Neural cell (in vitro differentiated cells): ENCODE measurements at regions not wholly inside any gene's neighbourhood (a gene's known extent, or its start where the extent isn't known, plus 50 kb on each side); places are given as distances from the start of the nearest gene placed in this dataset.

Source experiments
- H2AFZ ChIP-seq: fragments of 200-600, 300-800 bp; sonication (generic), shearing (Covaris generic); 2 replicates; pipeline ENCODE4 v1.6.0; 2014; ENCODE audit warnings: low read depth, mild to moderate bottlenecking, antibody characterized with exemption, low read length, moderate library complexity
- H3F3A ChIP-seq: fragments of 200-600 bp; shearing (Covaris generic); 2 replicates; pipeline ENCODE4 v1.6.1; 2016; ENCODE audit warnings: mild to moderate bottlenecking, moderate library complexity, mixed read lengths, antibody characterized with exemption, low read length; ENCODE audit not compliant: insufficient read depth, poor library complexity, severe bottlenecking
- H3K27ac ChIP-seq: fragments of 200-600, 300-800 bp; sonication (generic), shearing (Covaris generic); 2 replicates; pipeline ENCODE4 v1.5.1; 2014; ENCODE audit warnings: mild to moderate bottlenecking, low read length, moderate library complexity
- H3K27me3 ChIP-seq: fragments of 300-800, 200-600 bp; sonication (generic), shearing (Covaris generic); 2 replicates; pipeline ENCODE4 v1.6.0; 2014; ENCODE audit warnings: mild to moderate bottlenecking, low read depth, low read length, moderate library complexity; ENCODE audit not compliant: insufficient read depth
- H3K36me3 ChIP-seq: fragments of 300-800, 200-600 bp; sonication (generic), shearing (Covaris generic); 2 replicates; pipeline ENCODE4 v1.5.1; 2014; ENCODE audit warnings: mild to moderate bottlenecking, antibody characterized with exemption, low read length, moderate library complexity; ENCODE audit not compliant: insufficient read depth
- H3K4me2 ChIP-seq: fragments of 300-800, 200-600 bp; sonication (generic), shearing (Covaris generic); 2 replicates; pipeline ENCODE4 v1.6.0; 2014; ENCODE audit warnings: mild to moderate bottlenecking, low read length
- H3K4me3 ChIP-seq: fragments of 300-800, 200-600 bp; sonication (generic), shearing (Covaris generic); 2 replicates; pipeline ENCODE4 v1.5.1; 2014; ENCODE audit warnings: mild to moderate bottlenecking, low read length, moderate library complexity
- H3K79me2 ChIP-seq: fragments of 200-600 bp; shearing (Covaris generic); replicated peaks from 2 replicates; pipeline ENCODE4 v1.6.0; 2014; ENCODE audit warnings: mild to moderate bottlenecking, low read length, moderate library complexity; ENCODE audit not compliant: insufficient read depth
- H3K9ac ChIP-seq: fragments of 300-800, 200-600 bp; sonication (generic), shearing (Covaris generic); 2 replicates; pipeline ENCODE4 v1.6.1; 2016; ENCODE audit warnings: mild to moderate bottlenecking, low read length, mixed read lengths
- H3K9me2 ChIP-seq: fragments of 200-600 bp; shearing (Covaris generic); 2 replicates; pipeline ENCODE4 v1.6.1; 2016; ENCODE audit warnings: mild to moderate bottlenecking, low read length, mixed read lengths; ENCODE audit not compliant: insufficient read depth
- H3K9me3 ChIP-seq: fragments of 200-600, 300-800 bp; sonication (generic), shearing (Covaris generic); 2 replicates; pipeline ENCODE4 v1.6.1; 2016; ENCODE audit warnings: mild to moderate bottlenecking, mixed run types, low read length, moderate library complexity, mixed read lengths
- H4K20me1 ChIP-seq: fragments of 200-600 bp; shearing (Covaris generic); 2 replicates; pipeline ENCODE4 v1.6.1; 2016; ENCODE audit warnings: mild to moderate bottlenecking, mixed run types; ENCODE audit not compliant: insufficient read depth
- EP300 ChIP-seq: fragments of 450-650 bp; conservative IDR thresholded peaks from 2 replicates; pipeline ENCODE4 v1.6.1; 2014; ENCODE audit warnings: antibody characterized with exemption, mild to moderate bottlenecking, moderate library complexity; ENCODE audit not compliant: poor library complexity, severe bottlenecking
- EZH2 ChIP-seq: fragments of 200-600, 300-800 bp; shearing (Covaris generic), sonication (generic); IDR thresholded peaks from 2 replicates; pipeline ENCODE4 v1.6.1; 2014; ENCODE audit warnings: antibody characterized with exemption, low read length, borderline replicate concordance, mild to moderate bottlenecking; ENCODE audit not compliant: insufficient read depth, poor library complexity, severe bottlenecking
- MXI1 ChIP-seq: fragments of 450-650 bp; conservative IDR thresholded peaks from 2 replicates; pipeline ENCODE4 v1.6.1; 2014; ENCODE audit warnings: antibody characterized with exemption, mild to moderate bottlenecking; ENCODE audit not compliant: poor library complexity, severe bottlenecking
- POLR2AphosphoS5 ChIP-seq: IDR thresholded peaks from 2 replicates; pipeline ENCODE4 v1.6.1; 2012
- RAD21 ChIP-seq: fragments of 450-650 bp; conservative IDR thresholded peaks from 2 replicates; pipeline ENCODE4 v1.6.1; 2014; ENCODE audit warnings: antibody characterized with exemption, mild to moderate bottlenecking, moderate library complexity
- REST ChIP-seq: IDR thresholded peaks from 2 replicates; pipeline ENCODE4 v1.6.1; 2012; ENCODE audit warnings: borderline replicate concordance
- SMC3 ChIP-seq: fragments of 450-650 bp; conservative IDR thresholded peaks from 2 replicates; pipeline ENCODE4 v1.6.1; 2014; ENCODE audit warnings: antibody characterized with exemption, mild to moderate bottlenecking, moderate library complexity; ENCODE audit not compliant: poor library complexity
- TAF1 ChIP-seq: IDR thresholded peaks from 2 replicates; pipeline ENCODE4 v1.6.1; 2012; ENCODE audit warnings: low read depth
- TF ChIP-seq, protein P1 (sequence below): fragments of 450-650 bp; IDR thresholded peaks from 2 replicates; pipeline ENCODE4 v1.5.1; 2014; ENCODE audit warnings: antibody characterized with exemption, mild to moderate bottlenecking, moderate library complexity; ENCODE audit not compliant: poor library complexity, severe bottlenecking

DNA sequence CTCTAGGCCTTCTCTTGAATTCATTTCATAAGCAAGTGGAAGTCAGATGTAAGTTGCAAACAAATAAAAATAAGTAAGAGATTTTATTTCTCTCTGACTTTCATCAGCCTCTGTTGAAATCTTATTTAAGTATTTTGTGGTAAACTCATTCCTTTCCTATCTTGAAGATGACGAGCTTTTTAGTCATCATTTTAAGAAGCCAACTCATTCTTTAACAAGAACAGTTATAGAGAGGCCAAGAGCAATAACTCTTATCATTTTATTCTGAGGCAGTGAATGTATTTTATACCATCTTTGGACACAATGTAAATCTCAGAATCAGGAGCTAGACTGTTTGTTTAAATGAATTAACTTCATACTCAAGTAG, 147.5 kb upstream of the MBNL1 start:
- H3K9me3 ChIP-seq: no peaks in the 10 kb centered on the region
- no peaks in the 10 kb centered on the region for H3K36me3 ChIP-seq
- H3K27ac ChIP-seq: no peak overlapping the region
- H3K27me3 ChIP-seq: no peaks in the 10 kb centered on the region
- TF ChIP-seq TAF1: no peak
- no peak for TF ChIP-seq RAD21
- no peak for TF ChIP-seq REST
- TF ChIP-seq, protein P1, sequence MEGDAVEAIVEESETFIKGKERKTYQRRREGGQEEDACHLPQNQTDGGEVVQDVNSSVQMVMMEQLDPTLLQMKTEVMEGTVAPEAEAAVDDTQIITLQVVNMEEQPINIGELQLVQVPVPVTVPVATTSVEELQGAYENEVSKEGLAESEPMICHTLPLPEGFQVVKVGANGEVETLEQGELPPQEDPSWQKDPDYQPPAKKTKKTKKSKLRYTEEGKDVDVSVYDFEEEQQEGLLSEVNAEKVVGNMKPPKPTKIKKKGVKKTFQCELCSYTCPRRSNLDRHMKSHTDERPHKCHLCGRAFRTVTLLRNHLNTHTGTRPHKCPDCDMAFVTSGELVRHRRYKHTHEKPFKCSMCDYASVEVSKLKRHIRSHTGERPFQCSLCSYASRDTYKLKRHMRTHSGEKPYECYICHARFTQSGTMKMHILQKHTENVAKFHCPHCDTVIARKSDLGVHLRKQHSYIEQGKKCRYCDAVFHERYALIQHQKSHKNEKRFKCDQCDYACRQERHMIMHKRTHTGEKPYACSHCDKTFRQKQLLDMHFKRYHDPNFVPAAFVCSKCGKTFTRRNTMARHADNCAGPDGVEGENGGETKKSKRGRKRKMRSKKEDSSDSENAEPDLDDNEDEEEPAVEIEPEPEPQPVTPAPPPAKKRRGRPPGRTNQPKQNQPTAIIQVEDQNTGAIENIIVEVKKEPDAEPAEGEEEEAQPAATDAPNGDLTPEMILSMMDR: no peak
- TF ChIP-seq MXI1: no peak
- TF ChIP-seq POLR2AphosphoS5: no peak
- TF ChIP-seq SMC3: no peak
- TF ChIP-seq EP300: no peak
- TF ChIP-seq EZH2: no peak
- no peak overlapping the region for H3K4me2 ChIP-seq
- no peak overlapping the region for H2AFZ ChIP-seq
- H4K20me1 ChIP-seq: no peaks in the 10 kb centered on the region
- H3K9ac ChIP-seq: no peak overlapping the region
- no peaks in the 10 kb centered on the region for H3K9me2 ChIP-seq
- H3K79me2 ChIP-seq: no peaks in the 10 kb centered on the region
- H3F3A ChIP-seq: no peaks in the 10 kb centered on the region
- no peak overlapping the region for H3K4me3 ChIP-seq

GRCh38 chr3:152122851-152123250, 145.9 kb upstream of the MBNL1 start:
- H3K27ac ChIP-seq: no peak overlapping the region
- no peaks in the 10 kb centered on the region for H4K20me1 ChIP-seq
- H3K9ac ChIP-seq: no peak overlapping the region
- H2AFZ ChIP-seq: no peak overlapping the region
- H3K9me2 ChIP-seq: no peaks in the 10 kb centered on the region
- H3K4me2 ChIP-seq: no peak overlapping the region
- no peaks in the 10 kb centered on the region for H3K36me3 ChIP-seq
- H3K27me3 ChIP-seq: no peaks in the 10 kb centered on the region
- TF ChIP-seq TAF1 (no peak), RAD21 (no peak), MXI1 (no peak)
- TF ChIP-seq, protein P1: no peak
- no peak overlapping the region for H3K4me3 ChIP-seq
- no peaks in the 10 kb centered on the region for H3K9me3 ChIP-seq
- H3F3A ChIP-seq: no peaks in the 10 kb centered on the region
- no peaks in the 10 kb centered on the region for H3K79me2 ChIP-seq
